ENCODE measurements at regions not wholly inside any gene's neighbourhood (a gene's known extent, or its start where the extent isn't known, plus 50 kb on each side); places are given as distances from the start of the nearest gene placed in this dataset.

DNA sequence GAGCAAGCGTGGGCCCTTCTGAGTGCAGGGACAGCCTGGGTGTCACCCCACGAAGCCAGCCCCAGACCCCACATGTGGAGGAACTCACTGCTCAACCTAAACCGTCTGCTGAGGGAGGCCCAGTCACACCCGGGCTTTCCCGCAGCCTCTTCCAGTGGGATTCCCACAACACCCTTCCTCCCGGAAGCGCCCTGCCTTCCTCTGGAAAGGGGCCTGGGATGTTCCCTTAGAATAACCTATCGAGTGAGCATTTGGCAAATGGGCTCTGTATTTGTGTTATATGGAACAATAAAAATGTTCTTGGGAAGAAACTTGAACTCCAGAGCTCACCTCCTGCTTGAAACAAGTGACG lies 100.0 kb upstream of the DUSP22 start:
- H3K27me3 ChIP-seq (ENCODE audit: insufficient read depth, low read length): no peaks in the 10 kb centered on the region
- CTCF ChIA-PET: no interaction called here
- intact Hi-C loops (cut with micrococcal nuclease): no loop called here
- RAD21 ChIA-PET (ENCODE audit: low non-redundant PET in 1 of 2, low total read pairs in 2 of 2, uncharacterized antibody in 2 of 2, unreplicated experiment in 2 of 2): no interaction called here
- TF ChIP-seq EGR1 (IDR thresholded peaks at IDR 0.05; ENCODE audit: low read depth): no peak
- no peak for TF ChIP-seq SIN3A (IDR thresholded peaks at IDR 0.05; ENCODE audit: low read depth)
- no peak for TF ChIP-seq POLR2AphosphoS5 (IDR thresholded peaks at IDR 0.05; ENCODE audit: low read depth, low read length)
- no peak for TF ChIP-seq ELF1 (IDR thresholded peaks at IDR 0.05; ENCODE audit: borderline replicate concordance, low read depth)
- TF ChIP-seq, protein P1, sequence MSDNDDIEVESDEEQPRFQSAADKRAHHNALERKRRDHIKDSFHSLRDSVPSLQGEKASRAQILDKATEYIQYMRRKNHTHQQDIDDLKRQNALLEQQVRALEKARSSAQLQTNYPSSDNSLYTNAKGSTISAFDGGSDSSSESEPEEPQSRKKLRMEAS (IDR thresholded peaks at IDR 0.05): no peak
- TF ChIP-seq YY1 (IDR thresholded peaks at IDR 0.05; ENCODE audit: extremely low read depth, insufficient replicate concordance, low read depth, low read length): no peak
- TF ChIP-seq EZH2 (IDR thresholded peaks at IDR 0.05): no peak
- no peak for TF ChIP-seq FOSL1 (IDR thresholded peaks at IDR 0.05; ENCODE audit: low read depth)
- no peak for TF ChIP-seq ZNF274 (IDR thresholded peaks at IDR 0.05; ENCODE audit: low read depth, low read length)
- TF ChIP-seq SP1 (IDR thresholded peaks at IDR 0.05; ENCODE audit: low read depth): no peak
- TF ChIP-seq, protein P2, sequence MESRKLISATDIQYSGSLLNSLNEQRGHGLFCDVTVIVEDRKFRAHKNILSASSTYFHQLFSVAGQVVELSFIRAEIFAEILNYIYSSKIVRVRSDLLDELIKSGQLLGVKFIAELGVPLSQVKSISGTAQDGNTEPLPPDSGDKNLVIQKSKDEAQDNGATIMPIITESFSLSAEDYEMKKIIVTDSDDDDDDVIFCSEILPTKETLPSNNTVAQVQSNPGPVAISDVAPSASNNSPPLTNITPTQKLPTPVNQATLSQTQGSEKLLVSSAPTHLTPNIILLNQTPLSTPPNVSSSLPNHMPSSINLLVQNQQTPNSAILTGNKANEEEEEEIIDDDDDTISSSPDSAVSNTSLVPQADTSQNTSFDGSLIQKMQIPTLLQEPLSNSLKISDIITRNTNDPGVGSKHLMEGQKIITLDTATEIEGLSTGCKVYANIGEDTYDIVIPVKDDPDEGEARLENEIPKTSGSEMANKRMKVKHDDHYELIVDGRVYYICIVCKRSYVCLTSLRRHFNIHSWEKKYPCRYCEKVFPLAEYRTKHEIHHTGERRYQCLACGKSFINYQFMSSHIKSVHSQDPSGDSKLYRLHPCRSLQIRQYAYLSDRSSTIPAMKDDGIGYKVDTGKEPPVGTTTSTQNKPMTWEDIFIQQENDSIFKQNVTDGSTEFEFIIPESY (IDR thresholded peaks at IDR 0.05; ENCODE audit: extremely low read depth, insufficient replicate concordance, low read length): no peak
- TF ChIP-seq, protein P3, sequence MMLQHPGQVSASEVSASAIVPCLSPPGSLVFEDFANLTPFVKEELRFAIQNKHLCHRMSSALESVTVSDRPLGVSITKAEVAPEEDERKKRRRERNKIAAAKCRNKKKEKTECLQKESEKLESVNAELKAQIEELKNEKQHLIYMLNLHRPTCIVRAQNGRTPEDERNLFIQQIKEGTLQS (IDR thresholded peaks at IDR 0.05): no peak
- TF ChIP-seq JUND (IDR thresholded peaks at IDR 0.05): no peak
- TF ChIP-seq, protein P4, sequence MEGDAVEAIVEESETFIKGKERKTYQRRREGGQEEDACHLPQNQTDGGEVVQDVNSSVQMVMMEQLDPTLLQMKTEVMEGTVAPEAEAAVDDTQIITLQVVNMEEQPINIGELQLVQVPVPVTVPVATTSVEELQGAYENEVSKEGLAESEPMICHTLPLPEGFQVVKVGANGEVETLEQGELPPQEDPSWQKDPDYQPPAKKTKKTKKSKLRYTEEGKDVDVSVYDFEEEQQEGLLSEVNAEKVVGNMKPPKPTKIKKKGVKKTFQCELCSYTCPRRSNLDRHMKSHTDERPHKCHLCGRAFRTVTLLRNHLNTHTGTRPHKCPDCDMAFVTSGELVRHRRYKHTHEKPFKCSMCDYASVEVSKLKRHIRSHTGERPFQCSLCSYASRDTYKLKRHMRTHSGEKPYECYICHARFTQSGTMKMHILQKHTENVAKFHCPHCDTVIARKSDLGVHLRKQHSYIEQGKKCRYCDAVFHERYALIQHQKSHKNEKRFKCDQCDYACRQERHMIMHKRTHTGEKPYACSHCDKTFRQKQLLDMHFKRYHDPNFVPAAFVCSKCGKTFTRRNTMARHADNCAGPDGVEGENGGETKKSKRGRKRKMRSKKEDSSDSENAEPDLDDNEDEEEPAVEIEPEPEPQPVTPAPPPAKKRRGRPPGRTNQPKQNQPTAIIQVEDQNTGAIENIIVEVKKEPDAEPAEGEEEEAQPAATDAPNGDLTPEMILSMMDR (IDR thresholded peaks at IDR 0.05 in 2 of 3, conservative IDR thresholded peaks at IDR 0.05 in 1 of 3; ENCODE audit: borderline replicate concordance in 1 of 3, insufficient read depth in 1 of 3, low read depth in 2 of 3, low read length in 2 of 3): no peak
- TF ChIP-seq POLR2A (IDR thresholded peaks at IDR 0.05; ENCODE audit: borderline replicate concordance, extremely low read depth, insufficient read depth, insufficient read length): no peak
- no peak for TF ChIP-seq TCF7L2 (IDR thresholded peaks at IDR 0.05; ENCODE audit: borderline replicate concordance, extremely low read depth, insufficient read depth, insufficient read length)
- H3K9me2 ChIP-seq (ENCODE audit: insufficient read depth): no peaks in the 10 kb centered on the region
- ATAC-seq (no peak), DNase-seq (ENCODE audit: low read depth, low spot score) (no peak)
- no peaks in the 10 kb centered on the region for H3K4me1 ChIP-seq (ENCODE audit: control insufficient read depth in 1 of 2, insufficient read depth in 2 of 2, low read length in 2 of 2)
- no peaks in the 10 kb centered on the region for H4K20me1 ChIP-seq (ENCODE audit: insufficient read depth)
- H2AFZ ChIP-seq (ENCODE audit: low read depth, low read length, poor library complexity, severe bottlenecking): no peak overlapping the region
- BruUV-seq (replicated peaks): no TSS peak
- no peaks in the 10 kb centered on the region for H3K9me3 ChIP-seq (ENCODE audit: control insufficient read depth in 1 of 2, insufficient read depth in 1 of 2, low read depth in 1 of 2, low read length in 2 of 2)
- no peak overlapping the region for H3K27ac ChIP-seq (ENCODE audit: low read depth, low read length)
- no peak overlapping the region for H3K4me3 ChIP-seq (replicated peaks in 1 of 2; ENCODE audit: low read depth in 1 of 2, low read length in 2 of 2)
- no peak overlapping the region for H3K4me2 ChIP-seq (ENCODE audit: low read length)
- H3K9ac ChIP-seq (ENCODE audit: low read length): no peak overlapping the region
- no peaks in the 10 kb centered on the region for H3K79me2 ChIP-seq (ENCODE audit: insufficient read depth, low read length)
- no peaks in the 10 kb centered on the region for H3K36me3 ChIP-seq (ENCODE audit: control insufficient read depth in 1 of 2, insufficient read depth in 2 of 2, low read length in 2 of 2)
- POLR2A ChIA-PET: no interaction called here

All from HCT116 (cell line).